SU-DHL-6 (cell line): ENCODE measurements at regions not wholly inside any gene's neighbourhood (a gene's known extent, or its start where the extent isn't known, plus 50 kb on each side); places are given as distances from the start of the nearest gene placed in this dataset.

Source experiments
- H2AFZ ChIP-seq: fragments of 200-600 bp; sonication (generic); 2 replicates; pipeline ENCODE4 v1.6.1; 2014; ENCODE audit warnings: low read depth, mild to moderate bottlenecking, moderate library complexity, mixed read lengths, antibody characterized with exemption, low read length; ENCODE audit not compliant: severe bottlenecking
- H3F3A ChIP-seq: fragments of 200-600 bp; shearing (Covaris generic); 2 replicates; pipeline ENCODE4 v1.6.0; 2016; ENCODE audit warnings: antibody characterized with exemption, mild to moderate bottlenecking; ENCODE audit not compliant: insufficient read depth
- H3K27ac ChIP-seq: fragments of 200-600 bp; sonication (generic); 2 replicates; pipeline ENCODE4 v1.5.1; 2016; ENCODE audit warnings: low read depth, mild to moderate bottlenecking, low read length, moderate library complexity, mixed read lengths
- H3K27me3 ChIP-seq: fragments of 200-600 bp; sonication (generic), shearing (Covaris generic); 2 replicates; pipeline ENCODE4 v1.6.0; 2014; ENCODE audit warnings: mild to moderate bottlenecking, low read length
- H3K36me3 ChIP-seq: fragments of 200-600 bp; sonication (generic); 2 replicates; pipeline ENCODE4 v1.6.1; 2014; ENCODE audit warnings: mild to moderate bottlenecking, low read length, mixed read lengths
- H3K4me2 ChIP-seq: fragments of 300-600, 200-600 bp; shearing (Covaris generic), sonication (generic); 2 replicates; pipeline ENCODE4 v1.6.0; 2014; ENCODE audit warnings: low read length, low read depth, mild to moderate bottlenecking; ENCODE audit not compliant: poor library complexity, severe bottlenecking
- H3K4me3 ChIP-seq: fragments of 200-600 bp; sonication (generic); 2 replicates; pipeline ENCODE4 v1.5.1; 2014; ENCODE audit warnings: antibody characterized with exemption, low read length, mild to moderate bottlenecking, mixed read lengths; ENCODE audit not compliant: insufficient read depth, poor library complexity, severe bottlenecking
- H3K79me2 ChIP-seq: fragments of 200-600 bp; sonication (generic); 2 replicates; pipeline ENCODE4 v1.6.1; 2014; ENCODE audit warnings: mild to moderate bottlenecking, low read length, moderate library complexity; ENCODE audit not compliant: insufficient read depth
- H3K9ac ChIP-seq: fragments of 200-600 bp; sonication (generic); 2 replicates; pipeline ENCODE4 v1.7.0; 2014; ENCODE audit warnings: mild to moderate bottlenecking, low read length
- H3K9me2 ChIP-seq: fragments of 200-600 bp; sonication (generic); replicated peaks from 2 replicates; pipeline ENCODE4 v1.6.1; 2014; ENCODE audit warnings: low read length; ENCODE audit not compliant: insufficient read depth
- H3K9me3 ChIP-seq: fragments of 200-600 bp; sonication (generic); 2 replicates; pipeline ENCODE4 v1.6.1; 2014; ENCODE audit warnings: low read length, mixed read lengths; ENCODE audit not compliant: insufficient read depth
- H4K20me1 ChIP-seq: fragments of 200-600 bp; sonication (generic); 2 replicates; pipeline ENCODE4 v1.6.1; 2014; ENCODE audit warnings: low read depth, mild to moderate bottlenecking, antibody characterized with exemption, low read length, moderate library complexity, mixed read lengths
- CTCF ChIP-seq: fragments of 200-600 bp; sonication (generic); IDR thresholded peaks from one replicate; pipeline ENCODE4 v1.5.1; 2017; ENCODE audit warnings: antibody characterized with exemption, mild to moderate bottlenecking, low read length, moderate library complexity; ENCODE audit not compliant: insufficient read depth, poor library complexity, severe bottlenecking
- EZH2phosphoT487 ChIP-seq: fragments of 200-600 bp; sonication (generic), shearing (Covaris generic); conservative IDR thresholded peaks from 2 replicates; pipeline ENCODE4 v1.6.1; 2018; ENCODE audit warnings: mild to moderate bottlenecking, antibody characterized with exemption, low read length, moderate library complexity, mixed read lengths

GRCh38 chr13:58191754-58192153 is 560.2 kb downstream of the PCDH17 start:
- H3F3A ChIP-seq, result no peaks in the 10 kb centered on the region
- no peaks in the 10 kb centered on the region for H3K27me3 ChIP-seq
- no peaks in the 10 kb centered on the region for H3K79me2 ChIP-seq
- H3K9me3 ChIP-seq, result no peaks in the 10 kb centered on the region
- H3K27ac ChIP-seq, result no peak overlapping the region
- no peak overlapping the region for H2AFZ ChIP-seq
- H4K20me1 ChIP-seq, result no peaks in the 10 kb centered on the region
- no peaks in the 10 kb centered on the region for H3K36me3 ChIP-seq
- no peak overlapping the region for H3K4me3 ChIP-seq
- no peak overlapping the region for H3K4me2 ChIP-seq
- no peaks in the 10 kb centered on the region for H3K9me2 ChIP-seq
- no peak overlapping the region for H3K9ac ChIP-seq
- TF ChIP-seq EZH2phosphoT487, result no peak
- TF ChIP-seq CTCF, result no peak

- Histone ChIP-seq H3K4me2 (no peak overlapping the region), H3K9me2 (no peaks in the 10 kb centered on the region), H3K36me3 (no peaks in the 10 kb centered on the region), H3K27ac (no peak overlapping the region), H3K27me3 (no peaks in the 10 kb centered on the region), H3K79me2 (no peaks in the 10 kb centered on the region), H3K9ac (no peak overlapping the region), H3K9me3 (peaks cover 13% of the 10 kb centered on the region), H2AFZ (peak overlapping the region; percentile 89), H3F3A (no peaks in the 10 kb centered on the region), H4K20me1 (no peaks in the 10 kb centered on the region), H3K4me3 (no peak overlapping the region)
- TF ChIP-seq EZH2phosphoT487 (no peak), CTCF (no peak)
Observed at GRCh38 chr13:58202099-58202498, 570.6 kb downstream of the PCDH17 start.

DNA sequence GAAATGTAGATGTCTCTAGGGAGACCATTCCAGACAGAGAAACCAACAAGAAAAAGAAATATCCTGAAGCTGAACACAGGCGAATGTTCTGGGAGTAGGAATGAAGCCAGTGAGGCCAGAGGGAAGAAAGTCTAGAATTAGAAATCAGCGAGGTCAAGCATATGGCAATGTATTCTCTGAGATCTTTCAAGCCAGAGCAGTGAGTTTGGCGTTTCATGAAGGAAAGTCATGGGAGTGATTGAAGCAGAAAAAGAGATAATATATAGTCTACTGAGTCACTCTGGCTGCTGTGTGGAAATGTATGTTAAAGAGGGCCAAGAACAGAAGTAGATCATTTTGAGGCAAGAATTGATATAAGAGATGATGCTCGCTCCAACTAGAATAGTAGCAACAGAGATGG is 576.0 kb downstream of the PCDH17 start:
- no peaks in the 10 kb centered on the region for H3K79me2 ChIP-seq
- no peaks in the 10 kb centered on the region for H3F3A ChIP-seq
- no peak overlapping the region for H3K4me3 ChIP-seq
- H3K27me3 ChIP-seq, result no peaks in the 10 kb centered on the region
- H3K36me3 ChIP-seq, result no peaks in the 10 kb centered on the region
- H3K27ac ChIP-seq, result no peak overlapping the region
- H2AFZ ChIP-seq, result peak overlapping the region; percentile 50
- H3K9ac ChIP-seq, result no peak overlapping the region
- no peak for TF ChIP-seq EZH2phosphoT487
- no peak for TF ChIP-seq CTCF
- H4K20me1 ChIP-seq, result no peaks in the 10 kb centered on the region
- H3K9me3 ChIP-seq, result peaks cover 7% of the 10 kb centered on the region; the same call in 1 of the 2 replicates
- H3K4me2 ChIP-seq, result no peak overlapping the region
- H3K9me2 ChIP-seq, result no peaks in the 10 kb centered on the region
